ENCODE measurements at regions not wholly inside any gene's neighbourhood (a gene's known extent, or its start where the extent isn't known, plus 50 kb on each side); places are given as distances from the start of the nearest gene placed in this dataset.
"Not testable (repeated sequence)": the region's sequence is repeated elsewhere in the genome, so short reads cannot be mapped to it uniquely, and the experiment has no call there.

- intact Hi-C loops (cut with micrococcal nuclease) = no loop called here
- DNase-seq = no peak
- no peak overlapping the region for H3K4me2 ChIP-seq (replicated peaks; ENCODE audit: extremely low read depth, low read length, poor library complexity, severe bottlenecking)
- no peak overlapping the region for H3K4me3 ChIP-seq (replicated peaks in 1 of 3; ENCODE audit: low read depth in 2 of 3, low read length in 3 of 3)
- no peak overlapping the region for H3K27ac ChIP-seq (ENCODE audit: low read depth in 1 of 2, low read length in 2 of 2)
- H3K36me3 ChIP-seq (replicated peaks in 1 of 2; ENCODE audit: control insufficient read depth in 1 of 2, insufficient read depth in 2 of 2, low read length in 2 of 2) = no peaks in the 10 kb centered on the region
- H4K20me1 ChIP-seq (ENCODE audit: insufficient read depth, low read length) = no peaks in the 10 kb centered on the region
- H3K27ac Mint-ChIP-seq = no peak overlapping the region
- no peaks in the 10 kb centered on the region for H3K4me1 Mint-ChIP-seq
- H3K9ac ChIP-seq (ENCODE audit: insufficient read depth, low read length, poor library complexity, severe bottlenecking) = no peak overlapping the region
- 80% methylated on average over 1 of the region's 1 CpG for WGBS (ENCODE audit: insufficient coverage)
- H3K27me3 ChIP-seq (ENCODE audit: control insufficient read depth in 2 of 2, insufficient read depth in 2 of 2, low read length in 2 of 2) = peaks cover 0 to 9% of the 10 kb centered on the region in 2 donors
- TF ChIP-seq CTCF (IDR thresholded peaks at IDR 0.05) = no peak
- no peak overlapping the region for H3K4me3 Mint-ChIP-seq
- H2AFZ ChIP-seq (ENCODE audit: insufficient read depth, low read depth, low read length, poor library complexity, severe bottlenecking) = no peak overlapping the region
- H3K36me3 Mint-ChIP-seq = no peaks in the 10 kb centered on the region
- H3K4me1 ChIP-seq (ENCODE audit: control insufficient read depth in 1 of 2, insufficient read depth in 2 of 2, low read length in 2 of 2) = no peaks in the 10 kb centered on the region
- H3K79me2 ChIP-seq (ENCODE audit: insufficient read depth, low read length) = no peaks in the 10 kb centered on the region
- peaks cover 9 to 40% (median 19%) of the 10 kb centered on the region in 3 donors for H3K27me3 Mint-ChIP-seq (ENCODE audit: low read depth in 3 of 3)
- peaks cover 0 to 6% (median 3%) of the 10 kb centered on the region in 7 donors for H3K9me3 Mint-ChIP-seq
- H3K9me3 ChIP-seq (replicated peaks in 1 of 2; ENCODE audit: control insufficient read depth in 1 of 2, insufficient read depth in 1 of 2, low read length in 2 of 2) = peaks cover 0 to 5% of the 10 kb centered on the region in 2 donors
Measured at GRCh38 chr3:71940486-71940885, 155.5 kb upstream of the PROK2 start.

GRCh38 chr3:71938081-71938480 lies 153.1 kb upstream of the PROK2 start:
- H3K4me2 ChIP-seq (replicated peaks; ENCODE audit: extremely low read depth, low read length, poor library complexity, severe bottlenecking); H3K9ac ChIP-seq (ENCODE audit: insufficient read depth, low read length, poor library complexity, severe bottlenecking); H2AFZ ChIP-seq (ENCODE audit: insufficient read depth, low read depth, low read length, poor library complexity, severe bottlenecking); intact Hi-C loops (cut with micrococcal nuclease); H3K36me3 Mint-ChIP-seq; H3K9me3 Mint-ChIP-seq; H4K20me1 ChIP-seq (ENCODE audit: insufficient read depth, low read length); H3K79me2 ChIP-seq (ENCODE audit: insufficient read depth, low read length); H3K4me1 ChIP-seq (ENCODE audit: control insufficient read depth in 1 of 2, insufficient read depth in 2 of 2, low read length in 2 of 2); H3K9me3 ChIP-seq (replicated peaks in 1 of 2; ENCODE audit: control insufficient read depth in 1 of 2, insufficient read depth in 1 of 2, low read length in 2 of 2); H3K27ac Mint-ChIP-seq; H3K4me3 Mint-ChIP-seq; H3K36me3 ChIP-seq (replicated peaks in 1 of 2; ENCODE audit: control insufficient read depth in 1 of 2, insufficient read depth in 2 of 2, low read length in 2 of 2); H3K27me3 ChIP-seq (ENCODE audit: control insufficient read depth in 2 of 2, insufficient read depth in 2 of 2, low read length in 2 of 2); H3K4me3 ChIP-seq (replicated peaks in 1 of 3; ENCODE audit: low read depth in 2 of 3, low read length in 3 of 3); H3K27ac ChIP-seq (ENCODE audit: low read depth in 1 of 2, low read length in 2 of 2); H3K4me1 Mint-ChIP-seq: not testable (repeated sequence)
- peaks cover 11 to 38% (median 21%) of the 10 kb centered on the region in 3 donors for H3K27me3 Mint-ChIP-seq (ENCODE audit: low read depth in 3 of 3)
- peak in 1 of 3 donors; percentile 45 for DNase-seq
- WGBS (ENCODE audit: insufficient coverage) = no CpG with 5 or more reads among the region's 3 CpGs
